GM19452 (cell line): ENCODE measurements at regions not wholly inside any gene's neighbourhood (a gene's known extent, or its start where the extent isn't known, plus 50 kb on each side); places are given as distances from the start of the nearest gene placed in this dataset.
"Not testable (repeated sequence)": the region's sequence is repeated elsewhere in the genome, so short reads cannot be mapped to it uniquely, and the experiment has no call there.

Source experiments
- ATAC-seq: cut with Tn5 transposase; IDR thresholded peaks from one replicate; pipeline ENCODE4 v1.9.1; 2021; ENCODE audit not compliant: unreplicated experiment

DNA sequence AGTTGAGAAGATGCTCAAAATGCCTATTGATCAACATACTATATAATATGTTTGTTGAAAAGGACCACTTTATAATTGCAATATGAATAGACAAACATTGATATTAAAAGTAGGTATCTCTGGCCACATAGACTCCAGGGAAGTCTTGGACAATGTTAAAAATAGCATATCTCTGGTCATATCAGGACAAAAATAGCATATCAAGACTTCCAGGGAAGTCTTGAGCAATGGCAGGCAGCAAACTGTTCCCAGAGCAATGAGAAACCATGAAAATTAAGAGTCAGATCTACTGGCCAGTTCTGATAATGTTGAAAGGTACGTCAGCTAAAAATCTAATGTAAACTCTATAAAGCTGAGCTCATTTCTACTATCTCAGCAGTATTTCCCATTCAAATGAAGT is 1130.3 kb upstream of the CITED2 start:
- ATAC-seq, result no peak

DNA sequence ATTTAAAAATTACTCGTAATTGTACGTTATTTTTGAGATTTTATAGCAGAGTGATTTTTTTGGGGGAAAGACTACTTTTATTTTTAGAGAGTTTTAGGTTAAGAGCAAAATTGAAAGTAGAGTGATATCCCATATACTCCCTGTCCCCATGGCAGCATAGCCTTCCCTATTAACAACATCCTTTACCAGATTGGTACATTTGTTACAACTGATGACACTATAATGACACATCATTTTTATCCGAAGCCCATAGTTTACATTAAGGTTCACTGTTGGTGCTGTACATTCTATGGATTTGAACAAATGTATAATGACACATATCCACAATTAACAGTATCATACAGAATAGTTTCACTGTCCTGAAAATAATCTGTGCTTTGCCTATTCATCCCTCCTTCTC is 1126.4 kb upstream of the CITED2 start:
- no peak for ATAC-seq

DNA sequence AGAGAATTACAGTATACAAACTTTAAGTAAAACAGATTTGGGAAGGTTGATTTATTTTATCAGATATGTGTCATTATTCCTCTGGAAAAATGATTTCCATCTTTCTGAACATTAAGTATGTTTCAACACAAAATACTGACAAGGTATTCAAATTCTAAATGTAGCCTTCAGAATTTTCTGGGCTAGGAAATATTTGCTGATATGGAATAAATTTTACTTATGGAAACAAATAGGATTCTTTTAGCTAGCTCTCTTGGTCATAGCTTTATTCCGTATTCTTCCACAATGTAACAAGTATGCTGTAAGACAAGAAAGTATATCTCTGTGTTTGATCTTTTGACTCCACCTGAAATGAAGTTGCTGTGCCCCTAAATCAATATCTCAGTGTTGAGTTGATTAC is 1125.2 kb upstream of the CITED2 start:
- no peak for ATAC-seq

DNA sequence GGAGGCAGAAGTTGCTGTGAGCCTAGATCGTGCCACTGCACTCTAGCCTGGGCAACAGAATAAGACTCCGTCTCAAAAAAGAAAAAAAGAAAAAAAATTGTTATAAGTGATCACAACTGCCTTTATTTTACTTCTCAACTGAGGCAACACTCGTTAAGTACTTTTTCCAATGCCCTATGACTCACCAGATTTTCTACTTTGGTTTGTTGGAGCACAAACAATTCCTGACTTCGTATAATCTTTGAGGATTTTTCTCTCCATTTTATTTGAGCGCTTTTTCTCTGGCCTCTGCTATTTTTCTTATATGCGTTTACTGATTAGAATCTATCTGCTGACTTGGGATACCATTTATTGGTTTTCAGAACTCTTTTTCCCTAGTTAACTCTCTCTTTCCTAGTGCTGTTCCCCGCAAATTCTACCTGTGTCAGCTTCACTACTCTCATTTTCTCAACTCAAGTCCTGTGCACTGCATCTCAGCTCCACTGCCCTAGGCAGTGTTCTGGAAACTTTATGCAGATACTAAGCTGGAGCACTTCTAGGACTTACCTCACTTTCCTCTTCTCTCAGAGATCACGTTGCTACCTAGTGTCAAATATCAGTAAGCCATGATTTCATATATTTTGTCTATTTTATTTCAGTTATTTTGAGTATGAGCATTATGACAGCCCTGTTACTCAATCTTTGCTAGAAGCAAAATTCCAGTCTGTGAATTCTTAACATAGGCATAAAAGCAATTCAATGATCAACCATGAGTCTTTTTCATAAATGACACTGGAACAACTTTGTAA is 1120.1 kb upstream of the CITED2 start:
- no peak for ATAC-seq

DNA sequence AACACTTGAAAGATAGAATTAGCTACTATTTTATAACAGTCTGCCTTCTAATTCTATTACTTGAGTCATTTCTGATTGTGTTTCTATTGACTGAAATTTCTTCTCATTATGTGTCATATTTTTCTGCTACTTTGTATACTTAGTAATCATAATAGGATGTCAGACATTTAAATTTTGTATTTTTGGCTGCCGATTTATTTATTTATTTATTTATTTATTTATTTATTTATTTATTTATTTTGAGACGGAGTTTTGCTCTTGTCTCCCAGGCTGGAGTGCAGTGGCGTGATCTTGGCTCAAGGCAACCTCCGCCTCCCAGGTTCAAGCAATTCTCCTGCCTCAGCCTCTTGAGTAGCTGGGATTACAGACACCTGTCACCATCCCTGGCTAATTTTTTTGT is 1119.0 kb upstream of the CITED2 start:
- ATAC-seq, result not testable (repeated sequence)

DNA sequence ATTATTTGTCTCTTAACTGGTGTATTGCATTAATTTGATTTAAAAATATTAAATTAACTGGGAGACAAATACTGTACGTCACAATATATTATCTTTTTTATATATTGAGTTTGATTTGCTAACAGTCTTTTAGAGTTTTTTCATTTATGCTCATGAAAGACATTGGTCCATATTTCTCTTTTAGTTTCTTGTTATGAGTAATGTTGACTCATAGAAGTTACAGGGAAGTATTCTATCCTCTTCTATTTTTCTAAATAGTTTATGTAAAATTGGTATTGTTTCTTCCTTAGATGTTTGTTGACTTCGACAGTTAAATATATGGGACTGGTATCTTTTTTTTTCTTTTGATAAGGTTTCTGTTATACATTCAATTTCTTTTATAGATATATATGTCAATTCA is 1115.6 kb upstream of the CITED2 start:
- no peak for ATAC-seq

DNA sequence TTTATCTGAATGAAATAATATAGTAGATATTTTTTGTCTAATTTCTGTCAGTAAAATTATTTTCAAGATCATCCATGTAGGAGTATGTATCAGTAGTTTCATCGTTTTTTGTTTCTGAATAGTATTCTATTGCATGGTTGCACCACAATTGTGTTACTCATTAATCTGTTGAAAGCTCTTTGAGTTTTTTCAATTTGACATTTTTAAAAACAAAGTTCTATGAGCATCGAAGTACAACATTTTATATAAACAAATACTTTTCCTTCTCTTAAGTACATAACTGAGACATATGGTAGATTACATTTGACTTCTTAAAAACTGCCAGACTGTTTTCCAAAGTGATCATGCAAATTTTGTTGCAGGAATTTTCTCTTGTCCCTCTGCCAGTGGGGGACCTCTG is 1113.1 kb upstream of the CITED2 start:
- no peak for ATAC-seq

DNA sequence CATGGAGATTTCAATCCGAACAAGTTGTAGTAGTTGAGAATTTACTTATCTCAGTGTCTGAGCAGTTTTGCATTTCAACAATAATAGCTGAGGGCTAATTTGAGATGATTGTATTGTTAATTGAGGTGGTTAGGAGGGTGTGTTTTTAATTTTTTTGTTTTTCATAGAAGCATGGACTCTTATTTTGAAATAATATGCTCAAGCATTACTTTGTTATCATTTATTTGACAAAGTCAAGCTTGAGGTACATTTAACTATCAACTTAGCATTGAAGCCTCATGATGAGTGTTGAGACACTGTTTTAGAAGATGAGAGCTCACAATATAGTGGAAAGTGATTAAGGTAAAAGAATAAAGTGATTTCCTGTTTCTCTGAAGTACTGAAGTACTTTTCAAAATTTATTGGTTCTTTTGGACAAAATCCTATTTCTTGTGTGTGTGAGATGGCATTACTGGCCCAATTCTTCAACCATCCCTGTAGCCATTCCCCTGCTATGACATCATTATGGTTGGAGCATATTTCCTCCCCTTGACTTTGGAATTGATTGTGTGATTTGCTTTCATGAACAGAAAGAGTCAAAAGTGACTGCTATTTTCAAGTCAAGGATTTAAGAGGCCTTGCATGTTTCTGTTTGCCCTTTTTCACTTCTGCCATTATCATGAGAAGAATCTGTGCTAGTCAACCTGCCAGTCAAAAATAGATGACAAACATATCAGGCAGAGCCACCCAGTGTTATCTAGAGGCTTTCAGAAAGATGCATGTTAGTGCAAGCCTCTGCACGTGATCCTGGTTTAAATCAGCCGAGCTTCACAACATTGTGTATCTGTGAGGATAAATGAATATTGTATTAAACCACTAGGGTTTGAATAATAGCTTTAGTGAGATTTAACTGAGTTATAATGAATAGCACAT is 1112.3 kb upstream of the CITED2 start:
- no peak for ATAC-seq

DNA sequence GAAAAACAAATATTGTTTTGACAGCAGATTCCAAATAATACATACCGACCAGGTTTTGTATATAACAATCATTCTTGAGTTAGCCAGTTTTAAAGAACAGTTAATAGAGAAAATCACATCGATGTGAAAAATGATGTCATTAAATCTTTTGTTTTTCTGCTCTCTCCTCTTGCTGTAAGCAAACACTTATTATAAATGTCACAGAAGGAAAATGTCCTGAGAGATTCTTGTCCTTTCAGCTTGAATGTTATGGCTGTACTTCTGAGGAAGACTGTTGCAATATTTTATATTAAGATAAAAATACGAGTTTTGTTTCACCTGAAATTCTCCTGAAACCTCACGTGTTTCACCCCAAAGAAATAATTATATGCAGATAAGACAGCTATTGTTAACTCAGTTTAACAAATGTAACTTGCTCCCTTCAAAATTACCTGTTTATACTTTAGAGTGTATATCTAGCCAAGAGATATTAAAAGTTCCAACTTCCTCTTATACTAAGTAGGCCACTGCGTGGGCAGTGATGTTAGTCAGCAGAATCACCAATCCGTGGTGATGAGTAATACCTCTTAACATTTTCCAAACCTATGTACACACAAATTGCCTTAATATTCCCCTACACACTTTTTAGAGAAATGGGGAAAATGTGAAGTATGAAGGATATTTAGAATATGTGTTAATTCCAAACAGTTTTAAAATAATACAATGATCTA is 1111.4 kb upstream of the CITED2 start:
- ATAC-seq, result no peak

DNA sequence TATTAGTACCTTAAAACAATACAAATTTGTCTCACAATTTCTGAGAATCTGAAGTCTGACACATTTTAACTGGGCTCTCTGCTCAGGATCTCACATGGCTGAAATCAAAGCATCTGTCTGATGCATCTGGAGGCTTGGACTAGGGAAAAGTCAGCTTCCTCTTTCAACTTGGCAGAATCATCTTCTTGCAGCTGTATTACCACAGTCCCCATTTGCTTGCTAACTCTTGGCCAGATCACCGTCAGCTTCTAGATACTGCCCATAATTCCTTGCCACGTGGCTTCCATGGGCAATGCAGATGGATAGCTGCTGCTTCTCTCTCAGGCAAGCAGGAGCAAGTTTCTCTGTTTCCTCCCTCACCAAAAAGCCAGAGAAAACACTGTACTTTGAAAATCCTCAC is 1106.4 kb upstream of the CITED2 start:
- no peak for ATAC-seq

DNA sequence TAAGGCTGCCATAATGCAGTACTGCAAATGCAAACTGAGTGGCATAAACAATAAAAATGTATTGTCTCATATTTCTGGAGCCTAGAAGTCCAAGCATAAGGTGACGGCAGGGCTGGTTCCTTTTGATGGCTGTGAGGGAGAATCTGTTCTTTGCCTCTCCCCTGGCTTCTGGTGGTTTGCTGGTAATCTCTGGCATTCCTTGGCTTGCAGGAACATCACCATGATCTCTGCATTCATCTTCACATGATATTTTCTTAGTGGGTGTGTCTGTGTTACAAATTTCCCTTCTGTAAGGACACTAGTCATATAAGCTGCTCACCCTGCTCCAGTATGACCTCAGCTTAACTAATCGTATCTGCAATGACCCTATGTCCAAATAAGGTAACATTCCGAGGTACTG is 1104.2 kb upstream of the CITED2 start:
- no peak for ATAC-seq

DNA sequence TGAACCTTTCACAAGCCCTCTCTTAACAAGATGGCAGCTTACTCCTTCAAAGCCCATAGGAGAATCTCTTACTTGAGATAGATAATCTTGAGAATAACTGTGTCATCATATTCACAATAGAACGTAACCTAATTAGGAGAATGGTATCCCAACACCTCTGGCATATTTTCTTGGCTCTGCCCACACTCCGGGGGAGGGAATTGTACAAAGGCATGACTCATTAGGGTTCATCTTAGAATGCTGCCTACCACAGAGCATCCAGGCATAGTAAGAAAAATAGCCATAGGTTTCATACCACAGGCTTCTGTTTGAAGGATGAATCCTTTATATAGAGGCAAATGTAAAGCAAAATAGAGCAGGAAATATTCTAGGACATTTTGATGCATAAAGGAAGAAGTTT is 1100.6 kb upstream of the CITED2 start:
- ATAC-seq, result no peak

DNA sequence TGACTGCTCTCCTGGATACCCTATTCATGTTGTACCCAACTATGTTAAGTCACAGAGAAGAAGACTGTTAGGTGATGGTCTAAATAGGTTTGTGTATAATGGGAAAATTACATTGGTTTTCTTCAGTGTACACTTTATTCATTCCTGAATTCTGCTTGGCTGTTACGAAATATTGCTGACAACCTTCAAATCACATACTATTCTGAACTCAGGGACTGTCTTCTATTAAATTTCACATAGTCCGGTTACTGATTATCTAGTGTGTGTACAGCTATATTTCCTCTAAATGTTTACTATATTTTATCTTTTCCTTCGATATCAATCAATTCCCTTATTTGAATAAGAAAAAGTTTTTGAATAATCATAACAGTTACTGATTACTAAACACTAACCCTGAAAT is 1090.3 kb upstream of the CITED2 start:
- ATAC-seq, result no peak

DNA sequence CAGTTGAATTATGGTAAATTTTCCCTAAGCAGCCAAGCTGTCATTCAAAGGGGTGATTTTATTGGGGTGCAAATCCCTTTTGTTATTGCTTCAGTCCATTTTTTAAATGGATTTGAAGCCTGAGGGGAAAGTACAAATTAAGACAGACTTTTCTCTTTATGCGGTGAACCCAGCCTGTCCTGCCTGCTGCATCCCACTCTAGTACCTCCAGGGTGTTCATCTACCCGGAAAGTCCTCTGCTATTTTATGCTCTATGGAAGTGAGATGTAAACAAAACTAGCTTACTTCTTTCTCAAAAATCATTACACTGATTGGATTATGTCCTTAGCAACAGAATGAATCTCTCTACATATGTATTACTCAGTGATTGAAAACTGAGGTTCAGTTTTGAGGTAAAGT is 1088.9 kb upstream of the CITED2 start:
- ATAC-seq, result no peak

DNA sequence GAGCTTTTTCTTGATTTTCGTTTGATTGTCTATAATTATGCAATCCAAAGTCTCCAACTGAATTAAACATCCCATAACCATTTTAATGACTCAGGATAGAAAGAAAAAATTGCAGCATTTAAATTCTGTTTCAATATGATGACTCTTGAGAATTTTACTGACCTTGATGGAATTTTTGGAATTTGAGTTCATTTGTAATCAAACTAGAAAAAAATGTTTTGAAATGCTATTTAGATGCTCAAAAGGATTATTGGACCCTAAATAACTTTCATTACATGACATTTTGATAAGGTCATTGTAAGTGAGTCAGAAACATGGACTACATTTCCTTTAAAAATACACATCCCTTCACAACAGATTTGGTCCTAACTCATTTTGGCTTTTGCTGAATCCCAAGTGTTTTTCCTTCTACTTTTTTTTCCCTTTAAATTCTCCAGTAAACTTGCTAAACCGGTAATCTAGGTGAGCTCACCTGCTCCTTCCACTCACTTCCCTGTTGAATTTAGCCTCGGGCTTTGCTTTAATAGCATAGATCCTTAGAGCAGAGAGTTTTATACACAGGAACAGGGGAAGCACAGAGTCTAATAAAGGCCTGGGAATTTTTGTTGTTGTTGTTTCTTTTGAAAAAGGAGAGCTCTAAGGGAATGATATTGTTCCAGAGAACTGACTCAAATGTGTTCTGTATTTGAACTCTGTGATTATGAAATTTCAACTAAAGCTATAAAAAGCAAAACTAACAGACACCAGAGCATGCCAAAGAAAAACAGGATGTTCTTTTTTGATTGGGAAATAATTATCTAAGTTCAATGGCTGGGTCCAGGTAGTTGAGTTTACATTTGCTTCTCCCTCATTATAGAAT is 1088.2 kb upstream of the CITED2 start:
- ATAC-seq, result no peak

DNA sequence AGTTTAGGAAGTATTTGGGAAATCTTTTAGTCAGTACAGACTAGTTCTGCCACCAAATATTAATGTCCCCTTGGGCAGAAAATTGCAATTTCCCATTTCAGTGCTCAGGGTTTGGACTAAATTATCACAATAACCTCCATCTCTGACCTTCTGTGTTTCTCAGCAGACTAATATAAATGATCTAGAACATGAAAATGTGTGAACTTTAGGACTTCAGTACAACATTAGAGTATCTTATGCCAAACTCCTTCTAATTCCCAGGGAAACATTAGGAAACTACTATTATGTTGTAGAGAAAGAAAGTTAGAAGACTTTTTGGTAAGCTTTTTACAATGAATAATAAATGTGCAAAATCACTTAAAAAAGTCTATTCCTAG is 1087.6 kb upstream of the CITED2 start:
- no peak for ATAC-seq

DNA sequence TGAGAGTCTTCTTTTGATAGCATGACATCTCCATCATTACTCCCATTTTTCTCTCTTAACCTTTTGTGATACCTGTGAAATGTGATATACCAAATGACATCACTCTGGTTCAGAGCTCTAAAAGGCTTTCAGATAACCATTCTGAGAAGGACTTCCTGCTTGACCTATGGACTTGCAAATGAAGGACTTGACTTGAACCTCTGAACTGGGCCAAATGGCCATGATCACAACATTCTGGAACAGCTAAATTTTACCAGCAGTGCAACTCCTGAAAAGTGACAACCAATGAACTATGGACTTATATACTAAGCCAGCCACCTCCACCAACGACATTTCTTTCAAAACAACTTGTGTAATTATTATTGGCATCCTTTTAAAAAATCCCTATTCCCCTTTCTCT is 1085.8 kb upstream of the CITED2 start:
- ATAC-seq, result no peak

DNA sequence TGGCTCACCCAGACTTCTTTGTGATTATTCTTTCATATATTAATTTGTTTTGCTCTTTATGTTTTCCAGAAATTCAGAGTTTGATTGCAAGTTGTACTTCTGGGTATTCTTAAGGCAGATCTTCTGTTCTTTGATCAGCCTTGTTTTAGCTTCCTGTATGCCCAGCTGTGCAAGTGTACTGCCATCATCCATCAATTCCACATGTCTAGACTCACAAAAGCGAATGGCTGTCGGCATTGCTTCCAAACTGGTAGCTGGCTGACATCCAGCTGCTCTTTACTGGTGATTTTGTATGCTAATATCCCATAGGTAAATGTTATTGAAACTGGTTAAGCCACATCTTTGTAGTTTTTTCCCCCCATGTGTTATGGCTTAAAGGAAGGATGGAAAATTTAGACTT is 1084.8 kb upstream of the CITED2 start:
- ATAC-seq, result no peak

DNA sequence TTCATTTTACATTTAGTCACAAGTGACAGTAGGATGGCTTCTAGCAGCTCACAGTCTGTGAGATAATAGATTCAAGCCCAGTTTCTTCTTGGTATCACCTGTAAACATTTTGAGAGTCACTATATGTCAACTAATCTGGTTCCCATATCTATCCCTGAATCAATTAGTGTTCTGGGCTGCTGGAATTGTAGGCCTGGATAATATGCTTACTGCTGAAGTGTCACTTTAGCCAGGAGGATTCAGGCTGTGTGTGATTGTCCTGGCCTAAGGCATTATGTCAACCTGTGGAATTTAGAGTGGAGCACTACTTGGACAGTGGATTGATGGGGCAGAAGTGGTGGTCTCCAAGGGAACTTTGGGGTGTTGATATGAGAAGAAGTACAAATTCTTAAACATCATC is 1071.8 kb upstream of the CITED2 start:
- no peak for ATAC-seq

DNA sequence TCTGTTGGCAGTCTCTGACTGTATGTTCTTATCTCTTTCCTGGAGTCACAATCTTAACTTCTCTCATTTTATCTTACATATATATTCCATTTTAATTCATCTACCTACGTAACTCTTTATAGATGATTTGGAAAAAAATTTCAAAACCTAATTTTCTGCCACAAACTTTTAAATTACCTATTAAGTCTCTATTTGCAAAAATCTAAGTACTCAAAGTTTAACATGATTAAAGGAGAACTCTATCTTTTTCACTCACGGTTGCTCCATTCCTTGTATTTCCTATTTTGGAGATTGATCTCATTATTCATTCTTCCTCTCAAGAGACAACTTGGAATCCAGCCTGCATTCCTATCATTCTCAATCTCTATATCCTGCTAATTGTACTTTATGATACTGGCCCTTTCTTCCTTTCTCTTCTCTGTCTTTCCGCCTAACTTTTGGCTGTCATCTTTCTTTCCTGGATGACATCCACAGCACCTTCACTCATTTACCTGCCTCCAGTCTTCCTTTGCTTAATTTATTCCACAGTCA is 1071.1 kb upstream of the CITED2 start:
- ATAC-seq, result no peak

DNA sequence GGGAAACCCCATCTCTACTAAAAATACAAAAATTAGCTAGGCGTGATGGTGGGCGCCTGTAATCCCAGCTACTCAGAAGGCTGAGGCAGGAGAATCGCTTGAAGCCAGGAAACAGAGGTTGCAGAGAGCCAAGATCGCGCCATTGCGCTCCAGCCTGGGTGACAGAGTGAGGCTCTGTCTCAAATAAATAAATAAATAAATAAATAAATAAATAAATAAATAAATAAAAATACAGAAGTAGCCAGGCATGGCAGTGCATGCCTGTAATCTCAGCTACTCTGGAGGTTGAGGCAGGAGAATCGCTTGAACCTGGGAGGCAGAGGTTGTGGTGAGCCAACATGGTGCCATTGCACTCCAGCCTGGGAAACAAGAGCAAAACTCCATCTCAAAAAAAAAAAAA is 1068.7 kb upstream of the CITED2 start:
- not testable (repeated sequence) for ATAC-seq
